DOHH2 (cell line): ENCODE measurements at regions not wholly inside any gene's neighbourhood (a gene's known extent, or its start where the extent isn't known, plus 50 kb on each side); places are given as distances from the start of the nearest gene placed in this dataset.

ENCODE experiments used
- H3F3A ChIP-seq: fragments of 200-600 bp; sonication (generic), shearing (Covaris generic); 2 replicates; pipeline ENCODE4 v1.6.0; 2016; ENCODE audit warnings: antibody characterized with exemption, mild to moderate bottlenecking; ENCODE audit not compliant: control insufficient read depth, insufficient read depth
- H3K27ac ChIP-seq: fragments of 200-600 bp; sonication (generic); 2 replicates; pipeline ENCODE4 v1.5.1; 2014; ENCODE audit warnings: low read depth, mild to moderate bottlenecking, low read length, moderate library complexity
- H3K27me3 ChIP-seq: fragments of 200-600 bp; sonication (generic); 2 replicates; pipeline ENCODE4 v1.6.1; 2014; ENCODE audit warnings: mild to moderate bottlenecking, low read length, mixed read lengths; ENCODE audit not compliant: control insufficient read depth
- H3K36me3 ChIP-seq: fragments of 200-600 bp; sonication (generic); 2 replicates; pipeline ENCODE4 v1.6.1; 2014; ENCODE audit warnings: mild to moderate bottlenecking, low read length, moderate library complexity, mixed read lengths; ENCODE audit not compliant: control insufficient read depth
- H3K4me1 ChIP-seq: fragments of 200-600 bp; sonication (generic); 2 replicates; pipeline ENCODE4 v1.6.1; 2014; ENCODE audit warnings: mild to moderate bottlenecking, low read length, mixed read lengths; ENCODE audit not compliant: control insufficient read depth
- H3K4me2 ChIP-seq: fragments of 200-600 bp; sonication (generic); 2 replicates; pipeline ENCODE4 v1.6.0; 2014; ENCODE audit warnings: mild to moderate bottlenecking, low read length, moderate library complexity
- H3K4me3 ChIP-seq: fragments of 200-600 bp; sonication (generic); 2 replicates; pipeline ENCODE4 v1.5.1; 2014; ENCODE audit warnings: mild to moderate bottlenecking, low read length, mixed read lengths
- H3K79me2 ChIP-seq: fragments of 200-600 bp; sonication (generic); 2 replicates; pipeline ENCODE4 v1.6.1; 2014; ENCODE audit warnings: mild to moderate bottlenecking, low read length, mixed read lengths; ENCODE audit not compliant: control insufficient read depth
- H3K9me2 ChIP-seq: fragments of 200-600 bp; sonication (generic); replicated peaks from 2 replicates; pipeline ENCODE4 v1.6.1; 2014; ENCODE audit warnings: mild to moderate bottlenecking, low read length, mixed read lengths; ENCODE audit not compliant: control insufficient read depth
- H3K9me3 ChIP-seq: fragments of 200-600 bp; sonication (generic); 2 replicates; pipeline ENCODE4 v1.6.1; 2014; ENCODE audit warnings: antibody characterized with exemption, low read length, mixed read lengths; ENCODE audit not compliant: control insufficient read depth, insufficient read depth
- H4K20me1 ChIP-seq: fragments of 200-600 bp; sonication (generic); 2 replicates; pipeline ENCODE4 v1.6.0; 2014; ENCODE audit warnings: low read depth, mild to moderate bottlenecking, antibody characterized with exemption, low read length, moderate library complexity; ENCODE audit not compliant: control insufficient read depth, insufficient read depth
- EZH2phosphoT487 ChIP-seq: fragments of 200-600 bp; sonication (generic); IDR thresholded peaks from 2 replicates; pipeline ENCODE4 v1.6.1; 2017; ENCODE audit warnings: borderline replicate concordance, mild to moderate bottlenecking, antibody characterized with exemption, low read length, moderate library complexity, mixed read lengths
- TF ChIP-seq, protein P1 (sequence below): fragments of 200-600 bp; sonication (generic); IDR thresholded peaks from one replicate; pipeline ENCODE4 v1.5.1; 2014; ENCODE audit warnings: antibody characterized with exemption, mild to moderate bottlenecking, low read depth, low read length; ENCODE audit not compliant: poor library complexity, severe bottlenecking

DNA sequence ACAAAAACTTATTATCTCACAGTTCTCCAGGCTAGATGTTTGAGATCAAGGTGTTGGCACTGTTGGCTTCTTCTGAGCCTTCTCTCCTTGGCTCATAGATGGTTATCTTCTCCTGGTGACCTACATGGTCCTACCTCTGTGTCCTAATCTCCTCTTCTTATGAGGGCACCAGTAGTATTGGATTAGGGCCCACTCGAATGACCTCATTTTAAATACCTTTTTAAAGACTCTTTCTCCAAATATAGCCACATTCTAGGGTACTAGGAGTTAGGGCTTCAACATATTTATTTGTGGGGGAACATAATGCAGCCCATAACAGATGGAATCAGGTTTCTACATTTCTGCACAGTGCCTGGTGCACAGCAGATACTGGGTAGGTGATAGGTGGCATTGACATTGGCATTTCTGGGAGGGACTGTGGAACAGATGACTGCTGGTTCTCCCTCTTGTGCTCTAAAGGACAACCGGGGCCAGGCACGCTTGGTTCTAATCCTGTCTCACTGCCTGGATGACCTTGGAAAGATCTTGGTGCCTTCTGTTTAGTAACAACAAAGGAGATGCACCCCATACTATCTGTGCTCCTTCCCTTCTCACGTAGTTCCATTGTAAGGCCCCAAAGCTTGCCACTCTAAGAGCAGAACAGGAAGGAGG lies 140.3 kb downstream of the PLPP3 start:
- TF ChIP-seq, protein P1, sequence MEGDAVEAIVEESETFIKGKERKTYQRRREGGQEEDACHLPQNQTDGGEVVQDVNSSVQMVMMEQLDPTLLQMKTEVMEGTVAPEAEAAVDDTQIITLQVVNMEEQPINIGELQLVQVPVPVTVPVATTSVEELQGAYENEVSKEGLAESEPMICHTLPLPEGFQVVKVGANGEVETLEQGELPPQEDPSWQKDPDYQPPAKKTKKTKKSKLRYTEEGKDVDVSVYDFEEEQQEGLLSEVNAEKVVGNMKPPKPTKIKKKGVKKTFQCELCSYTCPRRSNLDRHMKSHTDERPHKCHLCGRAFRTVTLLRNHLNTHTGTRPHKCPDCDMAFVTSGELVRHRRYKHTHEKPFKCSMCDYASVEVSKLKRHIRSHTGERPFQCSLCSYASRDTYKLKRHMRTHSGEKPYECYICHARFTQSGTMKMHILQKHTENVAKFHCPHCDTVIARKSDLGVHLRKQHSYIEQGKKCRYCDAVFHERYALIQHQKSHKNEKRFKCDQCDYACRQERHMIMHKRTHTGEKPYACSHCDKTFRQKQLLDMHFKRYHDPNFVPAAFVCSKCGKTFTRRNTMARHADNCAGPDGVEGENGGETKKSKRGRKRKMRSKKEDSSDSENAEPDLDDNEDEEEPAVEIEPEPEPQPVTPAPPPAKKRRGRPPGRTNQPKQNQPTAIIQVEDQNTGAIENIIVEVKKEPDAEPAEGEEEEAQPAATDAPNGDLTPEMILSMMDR: no peak
- no peak for TF ChIP-seq EZH2phosphoT487
- Histone ChIP-seq H3K27ac (no peak overlapping the region), H3K4me2 (no peak overlapping the region)

DNA sequence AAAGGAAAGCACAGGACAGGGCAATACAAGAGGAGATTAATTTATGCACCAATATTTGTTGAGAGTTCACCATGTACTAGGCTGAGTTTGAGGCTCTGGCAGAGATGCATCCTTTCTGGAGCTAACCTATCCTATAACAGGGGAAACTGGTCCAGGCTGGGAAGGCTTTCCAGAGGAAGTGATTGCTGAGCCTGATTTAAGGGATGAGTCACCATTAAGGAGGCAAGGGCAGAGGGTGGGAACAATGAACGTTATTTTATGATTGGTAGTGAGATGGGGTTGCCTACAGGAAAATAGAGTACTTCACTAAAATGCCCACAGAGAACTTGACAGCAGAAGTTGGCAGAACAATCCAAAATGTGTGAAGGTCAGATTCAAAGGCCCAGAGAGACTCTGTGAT lies 141.4 kb downstream of the PLPP3 start:
- no peak overlapping the region for H3K27ac ChIP-seq
- H3K4me2 ChIP-seq: no peak overlapping the region

More for the DNA sequence above, 140.3 kb downstream of the PLPP3 start:
- no peaks in the 10 kb centered on the region for H3K27me3 ChIP-seq
- no peaks in the 10 kb centered on the region for H4K20me1 ChIP-seq
- no peaks in the 10 kb centered on the region for H3K79me2 ChIP-seq
- no peaks in the 10 kb centered on the region for H3F3A ChIP-seq
- H3K9me2 ChIP-seq: no peaks in the 10 kb centered on the region
- no peak overlapping the region for H3K4me3 ChIP-seq
- no peaks in the 10 kb centered on the region for H3K36me3 ChIP-seq
- H3K9me3 ChIP-seq: no peaks in the 10 kb centered on the region
- H3K4me1 ChIP-seq: peaks cover 12% of the 10 kb centered on the region

DNA sequence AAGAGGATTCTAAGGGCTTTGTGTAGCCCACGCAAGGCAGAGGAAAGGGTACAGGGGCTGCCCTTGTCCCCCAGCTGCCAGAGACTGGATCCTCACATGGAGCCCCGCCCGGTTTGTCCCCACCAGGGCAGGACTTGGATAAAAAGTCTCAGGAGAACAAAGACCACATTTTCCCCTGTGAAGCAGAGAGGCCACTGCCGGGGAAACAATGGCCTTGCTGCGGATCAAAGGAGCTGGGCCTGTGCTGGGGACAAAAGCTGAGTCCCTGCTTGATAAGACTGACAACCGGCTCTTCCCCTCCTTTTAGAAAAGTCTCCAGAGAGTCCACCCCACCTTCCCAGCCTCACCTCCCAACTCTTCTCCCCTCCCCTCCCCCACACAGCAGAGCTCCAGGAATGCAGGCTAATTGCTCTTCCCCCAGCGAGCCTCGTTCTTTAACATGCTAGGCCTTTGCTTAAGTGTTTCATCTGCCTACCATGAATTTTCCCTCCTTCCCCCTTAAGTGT lies 142.4 kb downstream of the PLPP3 start:
- Histone ChIP-seq H3K4me1 (peaks cover 31% of the 10 kb centered on the region), H4K20me1 (no peaks in the 10 kb centered on the region), H3K9me2 (no peaks in the 10 kb centered on the region), H3K27ac (no peak overlapping the region), H3K79me2 (no peaks in the 10 kb centered on the region), H3K36me3 (no peaks in the 10 kb centered on the region), H3F3A (no peaks in the 10 kb centered on the region), H3K4me2 (no peak overlapping the region), H3K4me3 (no peak overlapping the region), H3K9me3 (no peaks in the 10 kb centered on the region), H3K27me3 (no peaks in the 10 kb centered on the region)
- TF ChIP-seq EZH2phosphoT487: no peak
- TF ChIP-seq, protein P1: no peak

More for the DNA sequence above, 141.4 kb downstream of the PLPP3 start:
- Histone ChIP-seq H3K4me1 (peaks cover 22% of the 10 kb centered on the region), H3K4me3 (no peak overlapping the region), H3K36me3 (no peaks in the 10 kb centered on the region), H3F3A (no peaks in the 10 kb centered on the region), H3K79me2 (no peaks in the 10 kb centered on the region), H3K9me2 (no peaks in the 10 kb centered on the region), H4K20me1 (no peaks in the 10 kb centered on the region), H3K9me3 (no peaks in the 10 kb centered on the region), H3K27me3 (no peaks in the 10 kb centered on the region)
- TF ChIP-seq, protein P1: no peak
- no peak for TF ChIP-seq EZH2phosphoT487
